A549 (cell line): ENCODE measurements at regions not wholly inside any gene's neighbourhood (a gene's known extent, or its start where the extent isn't known, plus 50 kb on each side); places are given as distances from the start of the nearest gene placed in this dataset.

ENCODE experiments used
- CBX2 ChIP-seq: fragments of 200-600 bp; sonication (generic); IDR thresholded peaks from 2 replicates; pipeline ENCODE4 v1.6.1; 2016; ENCODE audit warnings: low read depth, mild to moderate bottlenecking, borderline replicate concordance
- CHD2 ChIP-seq: fragments of 150-350 bp; IDR thresholded peaks from 2 replicates; pipeline ENCODE4 v1.6.1; 2014; ENCODE audit warnings: low read length; ENCODE audit not compliant: partially characterized antibody
- CTCF ChIP-seq: fragments of >200 bp; sonication (Bioruptor Twin); formaldehyde crosslinking; IDR thresholded peaks from 3 replicates; pipeline ENCODE4 v1.5.1; 2016
- EHF ChIP-seq: fragments of 250-450 bp; sonication (Bioruptor Pico); IDR thresholded peaks from 2 replicates; pipeline ENCODE4 v1.5.0; 2020; ENCODE audit warnings: mild to moderate bottlenecking
- EP300 ChIP-seq, 2 experiments: fragments of >200 bp; sonication (Bioruptor Twin); formaldehyde crosslinking; IDR thresholded peaks; 2 replicates in 1 of 2; 3 replicates in 1 of 2; pipeline ENCODE4 v1.6.1; 2016 to 2017
- FOSL2 ChIP-seq, 2 experiments: fragments of 450-650 bp in 1 of 2; fragments of >200 bp in 1 of 2; sonication (Bioruptor Twin) in 1 of 2; formaldehyde crosslinking; IDR thresholded peaks; 2 replicates each; pipeline versions ENCODE4 v1.5.0 to v1.6.1; 2016 to 2020; ENCODE audit warnings: mild to moderate bottlenecking in 1 of 2, moderate library complexity in 1 of 2
- HMGXB4 ChIP-seq: fragments of 250-450 bp; sonication (Bioruptor Pico); IDR thresholded peaks from 2 replicates; pipeline ENCODE4 v1.5.0; 2021; ENCODE audit warnings: mild to moderate bottlenecking, moderate library complexity, borderline replicate concordance
- RAD21 ChIP-seq, 2 experiments: fragments of >200 bp in 1 of 2; sonication (Bioruptor Twin) in 1 of 2; formaldehyde crosslinking in 1 of 2; IDR thresholded peaks in 1 of 2; conservative IDR thresholded peaks in 1 of 2; 2 replicates in 1 of 2; 3 replicates in 1 of 2; pipeline ENCODE4 v1.6.1; 2012 to 2018; ENCODE audit warnings: inconsistent platforms in 1 of 2
- RFX5 ChIP-seq: fragments of 450-650 bp; IDR thresholded peaks from 2 replicates; pipeline ENCODE4 v1.7.1; 2014; ENCODE audit warnings: antibody characterized with exemption, mild to moderate bottlenecking, moderate library complexity
- TP53 ChIP-seq: fragments of 250-450 bp; sonication (Bioruptor Pico); IDR thresholded peaks from 2 replicates; pipeline ENCODE4 v1.5.0; 2021; ENCODE audit warnings: mild to moderate bottlenecking, moderate library complexity

- TF ChIP-seq TP53 (CRISPR knock-in tag) (no peak), CTCF (no peak), CBX2 (no peak), RAD21 (conservative IDR thresholded peaks at IDR 0.05 in 1 of 2, IDR thresholded peaks at IDR 0.05 in 1 of 2) (no peak), EHF (CRISPR knock-in tag) (no peak), CHD2 (no peak), HMGXB4 (CRISPR knock-in tag) (no peak), EP300 (IDR thresholded peaks at IDR 0.05) (no peak), FOSL2 (IDR thresholded peaks at IDR 0.05) (no peak), FOSL2 (CRISPR knock-in tag; IDR thresholded peaks at IDR 0.05) (no peak), RFX5 (no peak)
These were observed 90.6 kb upstream of the STARD4 start for GRCh38 chr5:111602817-111603445.
